Stimulated activated CD8-positive, alpha-beta memory T cell treated with anti-CD3 and anti-CD28 coated beads, Interleukin-12 subunit alpha, Interleukin-12 subunit beta, amount 100 ng/mL, for 24 hours (primary cell): ENCODE measurements at regions not wholly inside any gene's neighbourhood (a gene's known extent, or its start where the extent isn't known, plus 50 kb on each side); places are given as distances from the start of the nearest gene placed in this dataset.
"Not testable (repeated sequence)": the region's sequence is repeated elsewhere in the genome, so short reads cannot be mapped to it uniquely, and the experiment has no call there.

Experiments used
- DNase-seq: peaks from one replicate; pipeline ENCODE4 v3.0.0-alpha.2; 2020; ENCODE audit errors: extremely low read depth

- no peak for DNase-seq
Observed at GRCh38 chr1:219433001-219433400, 179.9 kb downstream of the ZC3H11B start.

GRCh38 chr1:219432191-219432606, 180.7 kb downstream of the ZC3H11B start:
- DNase-seq: no peak

- no peak for DNase-seq
Observed at GRCh38 chr1:219430419-219430818, 182.5 kb downstream of the ZC3H11B start.

- DNase-seq: no peak
Observed at GRCh38 chr1:219428651-219429050, 184.3 kb downstream of the ZC3H11B start.

GRCh38 chr1:219427989-219428388, 184.9 kb downstream of the ZC3H11B start:
- no peak for DNase-seq

GRCh38 chr1:219427403-219427802, 185.5 kb downstream of the ZC3H11B start:
- no peak for DNase-seq

- no peak for DNase-seq
Observed at GRCh38 chr1:219422811-219423598, 189.9 kb downstream of the ZC3H11B start.

GRCh38 chr1:219420913-219421312, 192.0 kb downstream of the ZC3H11B start:
- no peak for DNase-seq

GRCh38 chr1:219419860-219420259, 193.0 kb downstream of the ZC3H11B start:
- no peak for DNase-seq

- no peak for DNase-seq
Observed at GRCh38 chr1:219419065-219419464, 193.8 kb downstream of the ZC3H11B start.

GRCh38 chr1:219417610-219418009, 195.3 kb downstream of the ZC3H11B start:
- DNase-seq: no peak

GRCh38 chr1:219416598-219417238, 196.2 kb downstream of the ZC3H11B start:
- DNase-seq: peak; percentile 10

GRCh38 chr1:219415915-219416314, 197.0 kb downstream of the ZC3H11B start:
- no peak for DNase-seq

GRCh38 chr1:219415433-219415832, 197.5 kb downstream of the ZC3H11B start:
- no peak for DNase-seq

- DNase-seq: no peak
Observed at GRCh38 chr1:219414250-219414649, 198.7 kb downstream of the ZC3H11B start.

GRCh38 chr1:219413536-219413935, 199.4 kb downstream of the ZC3H11B start:
- DNase-seq: no peak

GRCh38 chr1:219412772-219413171, 200.1 kb downstream of the ZC3H11B start:
- no peak for DNase-seq

- DNase-seq: not testable (repeated sequence)
Observed at GRCh38 chr1:219410721-219411120, 202.2 kb downstream of the ZC3H11B start.

- DNase-seq: no peak
Observed at GRCh38 chr1:219405531-219406331, 207.2 kb downstream of the ZC3H11B start.

GRCh38 chr1:219404629-219405028, 208.3 kb downstream of the ZC3H11B start:
- no peak for DNase-seq

- no peak for DNase-seq
Observed at GRCh38 chr1:219402925-219403324, 210.0 kb downstream of the ZC3H11B start.
